ENCODE measurements at regions not wholly inside any gene's neighbourhood (a gene's known extent, or its start where the extent isn't known, plus 50 kb on each side); places are given as distances from the start of the nearest gene placed in this dataset.

GRCh38 chr18:46276748-46277147 is 172.6 kb downstream of the HAUS1 start:
- TF ChIP-seq CTCF (conservative IDR thresholded peaks at IDR 0.05; ENCODE audit: low read depth, low read length) = no peak
- TF ChIP-seq EZH2 (IDR thresholded peaks at IDR 0.05; ENCODE audit: borderline replicate concordance, low read depth, low read length, poor library complexity, severe bottlenecking) = no peak

All from A673 (cell line).